SH-SY5Y (cell line): ENCODE measurements at regions not wholly inside any gene's neighbourhood (a gene's known extent, or its start where the extent isn't known, plus 50 kb on each side); places are given as distances from the start of the nearest gene placed in this dataset.

Experiments used
- GATA2 ChIP-seq: IDR thresholded peaks from 2 replicates; pipeline ENCODE4 v1.6.1; 2011; ENCODE audit warnings: mild to moderate bottlenecking, low read depth, low read length
- GATA3 ChIP-seq: IDR thresholded peaks from 2 replicates; pipeline ENCODE4 v1.6.1; 2011; ENCODE audit warnings: low read depth, mild to moderate bottlenecking, low read length, moderate library complexity

DNA sequence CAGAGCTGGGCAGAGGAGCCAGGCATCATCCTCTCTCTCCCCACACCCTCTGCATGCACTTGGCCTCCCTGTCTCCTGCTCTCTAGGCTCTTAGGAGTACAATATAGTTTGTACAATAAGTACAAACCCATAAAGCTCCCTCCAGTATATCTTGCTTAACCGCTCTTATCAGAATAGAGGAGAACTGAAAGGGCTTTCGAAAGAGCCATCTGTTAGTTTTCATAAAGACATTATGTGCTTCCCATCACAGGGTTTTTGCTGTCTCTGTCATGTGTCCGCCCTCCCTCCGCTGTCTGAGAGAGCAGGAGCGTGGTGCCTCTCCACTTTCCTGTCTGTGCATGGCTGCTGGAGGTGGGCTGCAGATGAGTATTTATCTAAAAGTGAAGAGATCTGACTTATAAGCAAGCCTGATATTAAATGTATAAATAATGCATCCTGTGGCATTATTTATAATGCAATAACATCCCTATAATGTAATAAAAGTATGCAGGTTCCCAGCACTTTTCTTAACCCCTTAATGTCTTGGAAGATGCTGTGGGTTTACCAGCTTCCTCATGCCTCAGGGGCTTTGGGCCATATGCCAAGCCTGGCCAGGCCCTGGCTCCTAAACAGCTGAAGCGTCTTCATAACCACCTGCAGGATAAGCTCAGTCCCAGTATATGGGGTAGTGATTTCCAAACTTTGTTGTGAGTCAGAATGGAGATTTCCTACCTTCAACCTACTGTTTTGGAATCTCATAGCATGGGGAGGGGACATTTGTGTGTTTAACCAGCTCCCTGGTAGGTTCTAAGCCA lies 297.1 kb downstream of the DHX35 start:
- TF ChIP-seq GATA2 = peak; percentile 67
- no peak for TF ChIP-seq GATA3
